ENCODE measurements at regions not wholly inside any gene's neighbourhood (a gene's known extent, or its start where the extent isn't known, plus 50 kb on each side); places are given as distances from the start of the nearest gene placed in this dataset.

GRCh38 chr4:62706423-62706822, 1506.3 kb downstream of the ADGRL3 start:
- TF ChIP-seq CTCF (IDR thresholded peaks at IDR 0.05) (no peak), POLR2AphosphoS5 (IDR thresholded peaks at IDR 0.05) (no peak), POLR2A (IDR thresholded peaks at IDR 0.05) (no peak), EP300 (IDR thresholded peaks at IDR 0.05) (no peak)
